Upper lobe of left lung (tissue), 6 donors: ENCODE measurements at regions not wholly inside any gene's neighbourhood (a gene's known extent, or its start where the extent isn't known, plus 50 kb on each side); places are given as distances from the start of the nearest gene placed in this dataset.
A peak's percentile ranks its signal among the peaks of the same experiment; 100 is the strongest.

Source experiments
- ATAC-seq, 2 donors: fragments of 200-7000 bp; cut with Tn5 transposase; one replicate each; pipeline ENCODE4 v1.9.1; 2022; ENCODE audit warnings: mild to moderate bottlenecking in 2 of 2, moderate library complexity in 2 of 2; ENCODE audit not compliant: low FRiP score in 2 of 2
- DNase-seq, 2 donors: peaks; one replicate each; pipeline ENCODE4 v3.0.0-alpha.2; 2019 to 2020
- H3K27ac ChIP-seq, 4 donors: fragments of 200-600 bp; sonication (generic); one replicate each; pipeline ENCODE4 v1.5.1; 2016 to 2019
- H3K27me3 ChIP-seq, 4 donors: fragments of 200-600 bp; sonication (generic); one replicate each; pipeline ENCODE4 v1.5.1; 2017 to 2019
- H3K36me3 ChIP-seq, 4 donors: fragments of 200-600 bp; sonication (generic); one replicate each; pipeline ENCODE4 v1.5.1; 2016 to 2019
- H3K4me1 ChIP-seq, 4 donors: fragments of 200-600 bp; sonication (generic); one replicate each; pipeline ENCODE4 v1.5.1; 2018 to 2019
- H3K4me3 ChIP-seq, 4 donors: fragments of 200-600 bp; sonication (generic); one replicate each; pipeline ENCODE4 v1.5.1; 2017 to 2019; ENCODE audit warnings: mild to moderate bottlenecking in 2 of 4, moderate library complexity in 1 of 4
- H3K9me3 ChIP-seq, 4 donors: fragments of 200-600 bp; sonication (generic); one replicate each; pipeline ENCODE4 v1.5.1; 2018 to 2019
- EP300 ChIP-seq, 4 donors: sonication (generic); formaldehyde crosslinking; IDR thresholded peaks; one replicate each; pipeline ENCODE4 v1.5.1; 2017; ENCODE audit warnings: antibody characterized with exemption in 4 of 4, control low read depth in 2 of 4
- POLR2A ChIP-seq, 4 donors: fragments of 450-650 bp; IDR thresholded peaks; one replicate each; pipeline ENCODE4 v1.5.1; 2016 to 2017; ENCODE audit warnings: antibody characterized with exemption in 4 of 4, mild to moderate bottlenecking in 2 of 4
- POLR2AphosphoS5 ChIP-seq, 2 donors: sonication (generic); formaldehyde crosslinking; IDR thresholded peaks; one replicate each; pipeline ENCODE4 v1.5.1; 2017; ENCODE audit warnings: antibody characterized with exemption in 2 of 2
- WGBS, 2 donors: methylation state at CpG; one replicate each; pipeline ENCODE4 v1.1.5; 2017 to 2018; 5-methylcytosine and 5-hydroxymethylcytosine counted together
- TF ChIP-seq, protein P1 (sequence below), 6 experiments: fragments of 450-650 bp in 4 of 6; fragments of 200-600 bp in 2 of 6; sonication (generic) in 2 of 6; IDR thresholded peaks; one replicate each; pipeline ENCODE4 v1.5.1; 2016 to 2019; ENCODE audit warnings: antibody characterized with exemption in 6 of 6
- donor health status: DM: no; HTN: no; CAD: no; lungs with moderate emphysema.
- donor health status: DM: no; HTN: yes; CAD: no; lungs with severe emphysema.

DNA sequence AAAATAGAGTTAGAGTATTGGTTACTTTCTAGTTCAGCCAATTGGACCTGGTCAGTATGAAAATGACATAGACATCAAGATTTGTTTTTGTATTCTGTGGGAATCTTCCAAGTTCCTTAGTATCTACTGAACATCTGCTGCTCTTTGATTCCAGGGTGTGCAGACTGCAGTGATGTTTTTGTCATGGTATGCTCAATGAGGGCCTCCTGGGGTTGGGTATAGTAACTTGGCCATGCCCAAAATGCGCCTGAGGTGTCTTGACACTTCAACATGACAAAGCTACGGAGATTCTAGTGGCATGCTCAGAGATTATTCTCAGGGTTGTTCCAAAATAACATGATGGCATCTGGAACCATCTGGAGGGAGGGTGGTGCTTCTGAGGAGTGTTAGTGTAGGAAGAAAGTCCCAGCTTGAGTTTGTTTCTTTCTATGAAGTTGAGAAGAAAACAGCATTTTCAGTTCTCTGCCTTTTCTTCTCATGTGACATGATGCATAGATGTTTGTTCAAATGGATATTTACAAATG, 313.5 kb upstream of the TBL1XR1 start:
- TF ChIP-seq EP300 (IDR thresholded peaks at IDR 0.05) (no peak), POLR2AphosphoS5 (IDR thresholded peaks at IDR 0.05) (no peak)
- TF ChIP-seq, protein P1, sequence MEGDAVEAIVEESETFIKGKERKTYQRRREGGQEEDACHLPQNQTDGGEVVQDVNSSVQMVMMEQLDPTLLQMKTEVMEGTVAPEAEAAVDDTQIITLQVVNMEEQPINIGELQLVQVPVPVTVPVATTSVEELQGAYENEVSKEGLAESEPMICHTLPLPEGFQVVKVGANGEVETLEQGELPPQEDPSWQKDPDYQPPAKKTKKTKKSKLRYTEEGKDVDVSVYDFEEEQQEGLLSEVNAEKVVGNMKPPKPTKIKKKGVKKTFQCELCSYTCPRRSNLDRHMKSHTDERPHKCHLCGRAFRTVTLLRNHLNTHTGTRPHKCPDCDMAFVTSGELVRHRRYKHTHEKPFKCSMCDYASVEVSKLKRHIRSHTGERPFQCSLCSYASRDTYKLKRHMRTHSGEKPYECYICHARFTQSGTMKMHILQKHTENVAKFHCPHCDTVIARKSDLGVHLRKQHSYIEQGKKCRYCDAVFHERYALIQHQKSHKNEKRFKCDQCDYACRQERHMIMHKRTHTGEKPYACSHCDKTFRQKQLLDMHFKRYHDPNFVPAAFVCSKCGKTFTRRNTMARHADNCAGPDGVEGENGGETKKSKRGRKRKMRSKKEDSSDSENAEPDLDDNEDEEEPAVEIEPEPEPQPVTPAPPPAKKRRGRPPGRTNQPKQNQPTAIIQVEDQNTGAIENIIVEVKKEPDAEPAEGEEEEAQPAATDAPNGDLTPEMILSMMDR (IDR thresholded peaks at IDR 0.05) = no peak
- Histone ChIP-seq H3K9me3 (no peaks in the 10 kb centered on the region), H3K4me3 (no peak overlapping the region), H3K36me3 (no peaks in the 10 kb centered on the region), H3K27ac (no peak overlapping the region), H3K27me3 (no peaks in the 10 kb centered on the region), H3K4me1 (no peaks in the 10 kb centered on the region)
- WGBS, 2 donors = 82 to 95% methylated on average over 2 of the region's 2 CpGs
- DNase-seq (no peak), ATAC-seq (no peak)

- WGBS, 2 donors = 71 to 78% methylated on average over 6 of the region's 6 CpGs
- no peaks in the 10 kb centered on the region for H3K9me3 ChIP-seq
- H3K36me3 ChIP-seq = no peaks in the 10 kb centered on the region
- DNase-seq = no peak
- no peak for ATAC-seq
- no peaks in the 10 kb centered on the region for H3K27me3 ChIP-seq
- no peak overlapping the region for H3K4me3 ChIP-seq
- TF ChIP-seq POLR2A (IDR thresholded peaks at IDR 0.05) (no peak), EP300 (IDR thresholded peaks at IDR 0.05) (no peak), POLR2AphosphoS5 (IDR thresholded peaks at IDR 0.05) (no peak)
- TF ChIP-seq, protein P1 (IDR thresholded peaks at IDR 0.05) = no peak
- peak overlapping the region in 3 of 4 donors; percentile 3 to 17 (median 12) for H3K27ac ChIP-seq
- peaks cover 0 to 9% (median 3%) of the 10 kb centered on the region in 4 donors for H3K4me1 ChIP-seq
Observed at GRCh38 chr3:177512945-177513814, 315.9 kb upstream of the TBL1XR1 start.

GRCh38 chr3:177513815-177514610, 316.7 kb upstream of the TBL1XR1 start:
- no peak for TF ChIP-seq POLR2A (IDR thresholded peaks at IDR 0.05)
- no peak for TF ChIP-seq EP300 (IDR thresholded peaks at IDR 0.05)
- no peak for TF ChIP-seq POLR2AphosphoS5 (IDR thresholded peaks at IDR 0.05)
- TF ChIP-seq, protein P1 (IDR thresholded peaks at IDR 0.05) = no peak
- Histone ChIP-seq H3K4me3 (no peak overlapping the region), H3K27ac (no peak overlapping the region), H3K36me3 (no peaks in the 10 kb centered on the region), H3K9me3 (no peaks in the 10 kb centered on the region), H3K27me3 (no peaks in the 10 kb centered on the region), H3K4me1 (peaks cover 0 to 9% (median 3%) of the 10 kb centered on the region in 4 donors)
- no peak for ATAC-seq
- no peak for DNase-seq
- WGBS, 2 donors = 72 to 74% methylated on average over 10 of the region's 10 CpGs

- no peaks in the 10 kb centered on the region for H3K9me3 ChIP-seq
- ATAC-seq = no peak
- no peaks in the 10 kb centered on the region for H3K36me3 ChIP-seq
- no peak for DNase-seq
- H3K27ac ChIP-seq = no peak overlapping the region
- TF ChIP-seq POLR2A (IDR thresholded peaks at IDR 0.05) = no peak
- no peak for TF ChIP-seq POLR2AphosphoS5 (IDR thresholded peaks at IDR 0.05)
- H3K4me3 ChIP-seq = no peak overlapping the region
- 82 to 89% methylated on average over 9 of the region's 9 CpGs for WGBS, 2 donors
- H3K27me3 ChIP-seq = no peaks in the 10 kb centered on the region
- peaks cover 0 to 9% (median 3%) of the 10 kb centered on the region in 4 donors for H3K4me1 ChIP-seq
Observed at GRCh38 chr3:177514611-177515499, 317.6 kb upstream of the TBL1XR1 start.
